ENCODE measurements at regions not wholly inside any gene's neighbourhood (a gene's known extent, or its start where the extent isn't known, plus 50 kb on each side); places are given as distances from the start of the nearest gene placed in this dataset.

DNA sequence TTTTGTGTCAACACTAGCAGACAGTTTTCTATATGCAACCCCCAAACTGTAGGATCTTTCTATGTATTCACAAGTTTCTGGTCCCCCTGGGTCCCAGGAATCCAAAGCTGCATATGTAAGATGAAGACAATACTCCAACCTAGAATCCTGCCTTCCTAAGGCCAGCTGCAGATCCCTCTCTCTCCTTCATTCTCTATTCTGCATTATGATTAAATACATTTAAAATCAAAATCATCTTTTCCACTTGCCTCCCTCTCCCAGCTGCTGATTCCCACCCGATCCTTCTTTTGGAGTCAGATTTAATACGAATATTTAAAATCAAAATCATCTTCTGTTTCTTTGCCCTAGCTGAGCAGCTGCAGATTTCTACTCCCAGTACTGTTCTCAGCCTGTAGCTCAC is 783.0 kb upstream of the ZEB2 start:
- TF ChIP-seq, protein P1, sequence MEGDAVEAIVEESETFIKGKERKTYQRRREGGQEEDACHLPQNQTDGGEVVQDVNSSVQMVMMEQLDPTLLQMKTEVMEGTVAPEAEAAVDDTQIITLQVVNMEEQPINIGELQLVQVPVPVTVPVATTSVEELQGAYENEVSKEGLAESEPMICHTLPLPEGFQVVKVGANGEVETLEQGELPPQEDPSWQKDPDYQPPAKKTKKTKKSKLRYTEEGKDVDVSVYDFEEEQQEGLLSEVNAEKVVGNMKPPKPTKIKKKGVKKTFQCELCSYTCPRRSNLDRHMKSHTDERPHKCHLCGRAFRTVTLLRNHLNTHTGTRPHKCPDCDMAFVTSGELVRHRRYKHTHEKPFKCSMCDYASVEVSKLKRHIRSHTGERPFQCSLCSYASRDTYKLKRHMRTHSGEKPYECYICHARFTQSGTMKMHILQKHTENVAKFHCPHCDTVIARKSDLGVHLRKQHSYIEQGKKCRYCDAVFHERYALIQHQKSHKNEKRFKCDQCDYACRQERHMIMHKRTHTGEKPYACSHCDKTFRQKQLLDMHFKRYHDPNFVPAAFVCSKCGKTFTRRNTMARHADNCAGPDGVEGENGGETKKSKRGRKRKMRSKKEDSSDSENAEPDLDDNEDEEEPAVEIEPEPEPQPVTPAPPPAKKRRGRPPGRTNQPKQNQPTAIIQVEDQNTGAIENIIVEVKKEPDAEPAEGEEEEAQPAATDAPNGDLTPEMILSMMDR (IDR thresholded peaks at IDR 0.05; ENCODE audit: insufficient read depth, low read depth, low read length): no peak
- TF ChIP-seq EZH2 (IDR thresholded peaks at IDR 0.05; ENCODE audit: insufficient read depth, low read length): no peak

Data from astrocyte (in vitro differentiated cells and primary cell).